Prostate gland (tissue), 2 donors: ENCODE measurements at regions not wholly inside any gene's neighbourhood (a gene's known extent, or its start where the extent isn't known, plus 50 kb on each side); places are given as distances from the start of the nearest gene placed in this dataset.

ENCODE experiments used
- POLR2A ChIP-seq: fragments of 450-650 bp; IDR thresholded peaks from one replicate; pipeline ENCODE4 v1.6.1; 2016; ENCODE audit warnings: antibody characterized with exemption, mild to moderate bottlenecking
- TF ChIP-seq, protein P1 (sequence below), 4 experiments: fragments of 200-600 bp in 2 of 4; fragments of 450-650 bp in 2 of 4; sonication (generic) in 2 of 4; IDR thresholded peaks; 1 replicate in 3 of 4; 2 replicates in 1 of 4; pipeline ENCODE4 v1.5.1; 2016 to 2019; ENCODE audit warnings: antibody characterized with exemption in 4 of 4, mild to moderate bottlenecking in 2 of 4, moderate library complexity in 2 of 4

DNA sequence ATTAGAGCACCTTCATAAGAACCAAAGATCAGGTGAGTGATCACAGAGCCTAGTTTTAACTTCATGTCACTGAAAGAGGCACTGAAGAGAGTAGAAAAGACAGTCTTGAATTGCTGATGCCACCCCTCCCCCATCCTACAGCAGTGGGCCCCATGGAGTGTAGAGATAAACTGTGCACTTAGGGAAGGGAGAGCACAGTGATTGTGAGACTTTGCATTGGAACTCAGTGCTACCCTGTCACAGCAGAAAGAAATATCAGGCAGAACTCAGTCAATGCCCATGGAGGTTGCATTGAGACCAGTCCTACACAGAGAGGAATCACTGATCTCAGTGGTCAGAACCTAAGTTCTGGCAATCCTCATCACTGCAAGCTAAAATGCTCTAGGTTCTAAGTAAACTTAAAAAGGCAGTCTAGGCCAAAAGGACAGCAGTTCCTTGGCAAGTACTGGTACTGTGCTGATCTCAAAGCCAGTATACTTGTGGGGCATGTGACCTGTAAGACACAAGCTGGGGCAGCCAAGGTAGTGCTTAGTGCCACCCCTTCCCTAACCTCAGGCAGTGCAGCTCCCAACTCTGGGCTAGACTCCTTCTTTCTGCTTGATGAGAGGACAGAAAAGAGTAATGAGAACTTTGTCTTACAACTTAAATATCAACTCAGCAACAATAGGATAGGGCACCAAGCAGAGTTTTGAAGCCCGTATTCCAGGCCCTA, 94.1 kb downstream of the FSCB start:
- TF ChIP-seq, protein P1, sequence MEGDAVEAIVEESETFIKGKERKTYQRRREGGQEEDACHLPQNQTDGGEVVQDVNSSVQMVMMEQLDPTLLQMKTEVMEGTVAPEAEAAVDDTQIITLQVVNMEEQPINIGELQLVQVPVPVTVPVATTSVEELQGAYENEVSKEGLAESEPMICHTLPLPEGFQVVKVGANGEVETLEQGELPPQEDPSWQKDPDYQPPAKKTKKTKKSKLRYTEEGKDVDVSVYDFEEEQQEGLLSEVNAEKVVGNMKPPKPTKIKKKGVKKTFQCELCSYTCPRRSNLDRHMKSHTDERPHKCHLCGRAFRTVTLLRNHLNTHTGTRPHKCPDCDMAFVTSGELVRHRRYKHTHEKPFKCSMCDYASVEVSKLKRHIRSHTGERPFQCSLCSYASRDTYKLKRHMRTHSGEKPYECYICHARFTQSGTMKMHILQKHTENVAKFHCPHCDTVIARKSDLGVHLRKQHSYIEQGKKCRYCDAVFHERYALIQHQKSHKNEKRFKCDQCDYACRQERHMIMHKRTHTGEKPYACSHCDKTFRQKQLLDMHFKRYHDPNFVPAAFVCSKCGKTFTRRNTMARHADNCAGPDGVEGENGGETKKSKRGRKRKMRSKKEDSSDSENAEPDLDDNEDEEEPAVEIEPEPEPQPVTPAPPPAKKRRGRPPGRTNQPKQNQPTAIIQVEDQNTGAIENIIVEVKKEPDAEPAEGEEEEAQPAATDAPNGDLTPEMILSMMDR (IDR thresholded peaks at IDR 0.05) = no peak
- no peak for TF ChIP-seq POLR2A
